ENCODE measurements at regions not wholly inside any gene's neighbourhood (a gene's known extent, or its start where the extent isn't known, plus 50 kb on each side); places are given as distances from the start of the nearest gene placed in this dataset.
"Not testable (repeated sequence)": the region's sequence is repeated elsewhere in the genome, so short reads cannot be mapped to it uniquely, and the experiment has no call there.

- not testable (repeated sequence) for DNase-seq
Observed at GRCh38 chr18:28421950-28422349, 245.0 kb upstream of the CDH2 start.

- no peak for DNase-seq
Observed at GRCh38 chr18:28412521-28412920, 235.6 kb upstream of the CDH2 start.

DNA sequence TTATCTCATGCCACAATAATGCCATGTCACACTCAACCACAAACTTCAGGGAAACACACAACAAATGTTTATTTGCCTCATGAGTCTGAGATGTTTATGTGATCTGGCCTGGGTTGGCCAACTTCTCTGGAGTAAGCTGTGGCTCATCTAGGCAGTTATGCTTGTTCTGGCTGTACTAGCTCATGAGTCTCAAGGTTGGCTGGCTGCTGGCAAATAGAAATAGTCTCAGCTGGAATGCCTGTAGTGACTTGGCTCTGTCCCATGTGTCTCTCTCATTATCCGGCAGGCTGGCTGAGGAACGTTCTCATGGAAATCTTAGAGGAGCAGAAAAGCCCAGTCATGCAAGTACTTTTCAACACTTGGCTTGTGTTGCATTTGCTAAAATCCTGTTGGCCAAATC lies 234.9 kb upstream of the CDH2 start:
- no peak for DNase-seq

- DNase-seq: no peak
Observed at GRCh38 chr18:28409811-28410210, 232.9 kb upstream of the CDH2 start.

DNA sequence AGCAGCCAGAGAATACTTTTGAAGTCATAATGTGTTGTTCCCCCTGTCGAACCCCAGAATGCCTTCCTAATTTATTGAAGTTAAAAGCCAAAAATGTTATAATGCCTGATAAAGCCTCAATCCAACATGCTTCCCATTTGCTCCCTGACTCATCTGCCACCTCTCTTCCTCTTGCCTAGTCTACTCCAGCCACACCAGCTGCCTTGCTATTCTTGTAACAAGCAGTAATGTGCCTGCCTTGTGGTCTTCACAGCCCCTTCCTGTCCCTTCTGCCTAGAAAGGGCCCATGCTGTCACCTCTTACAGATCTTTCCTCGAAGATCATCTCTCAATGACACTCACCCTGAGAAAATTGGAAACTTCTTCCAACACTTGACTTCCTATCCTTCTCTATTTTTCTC lies 231.6 kb upstream of the CDH2 start:
- no peak for DNase-seq

GRCh38 chr18:28407681-28408080 lies 230.8 kb upstream of the CDH2 start:
- no peak for DNase-seq

DNA sequence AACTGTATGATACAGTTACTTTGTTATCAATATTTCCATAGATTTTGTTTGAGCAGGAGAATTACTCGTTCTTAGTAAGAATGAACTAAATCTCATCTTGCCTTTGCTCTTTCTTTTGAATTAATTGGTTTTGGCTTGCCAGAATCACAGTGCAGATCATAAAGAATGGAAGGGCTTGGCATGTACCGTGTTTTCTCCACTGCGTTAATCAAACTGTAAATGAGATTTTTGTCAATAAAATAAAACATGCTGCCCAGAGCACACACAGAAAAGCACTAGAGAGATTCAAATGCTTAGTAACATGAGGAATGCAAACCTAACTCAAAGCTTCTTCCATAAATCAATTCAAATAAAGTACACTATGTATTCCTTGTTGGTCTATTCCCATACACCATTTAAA lies 229.6 kb upstream of the CDH2 start:
- no peak for DNase-seq

- DNase-seq: no peak
Observed at GRCh38 chr18:28404694-28405093, 227.8 kb upstream of the CDH2 start.

DNA sequence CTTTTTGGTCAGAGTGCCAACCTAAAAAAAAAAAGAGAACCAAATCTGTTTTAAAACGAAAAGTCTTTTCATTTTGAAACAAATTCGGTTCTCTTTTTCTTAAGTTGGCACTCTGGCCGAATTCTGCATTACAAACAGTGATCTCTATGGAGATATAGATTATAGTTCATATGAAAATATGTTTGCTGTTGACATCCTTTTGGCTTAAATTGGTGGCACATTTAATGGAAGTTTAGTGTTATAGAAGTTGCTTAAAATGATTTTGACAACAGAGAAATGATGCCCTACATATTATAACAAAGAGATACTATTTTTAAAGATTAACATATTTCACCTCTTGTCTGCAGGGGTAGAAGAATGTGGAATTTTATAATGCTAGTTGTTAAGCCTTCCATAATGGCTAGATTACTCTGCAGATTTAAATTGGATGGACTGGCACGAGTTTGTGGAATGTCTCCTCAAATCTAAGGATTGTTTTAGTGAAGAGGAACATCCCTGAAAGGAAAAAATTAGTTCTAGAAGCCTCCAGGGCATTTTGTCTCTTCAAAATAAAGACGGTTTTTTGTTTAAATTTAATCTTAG lies 222.9 kb upstream of the CDH2 start:
- no peak for DNase-seq

- no peak for DNase-seq
Observed at GRCh38 chr18:28398471-28398870, 221.5 kb upstream of the CDH2 start.

- DNase-seq: no peak
Observed at GRCh38 chr18:28390022-28390421, 213.1 kb upstream of the CDH2 start.

DNA sequence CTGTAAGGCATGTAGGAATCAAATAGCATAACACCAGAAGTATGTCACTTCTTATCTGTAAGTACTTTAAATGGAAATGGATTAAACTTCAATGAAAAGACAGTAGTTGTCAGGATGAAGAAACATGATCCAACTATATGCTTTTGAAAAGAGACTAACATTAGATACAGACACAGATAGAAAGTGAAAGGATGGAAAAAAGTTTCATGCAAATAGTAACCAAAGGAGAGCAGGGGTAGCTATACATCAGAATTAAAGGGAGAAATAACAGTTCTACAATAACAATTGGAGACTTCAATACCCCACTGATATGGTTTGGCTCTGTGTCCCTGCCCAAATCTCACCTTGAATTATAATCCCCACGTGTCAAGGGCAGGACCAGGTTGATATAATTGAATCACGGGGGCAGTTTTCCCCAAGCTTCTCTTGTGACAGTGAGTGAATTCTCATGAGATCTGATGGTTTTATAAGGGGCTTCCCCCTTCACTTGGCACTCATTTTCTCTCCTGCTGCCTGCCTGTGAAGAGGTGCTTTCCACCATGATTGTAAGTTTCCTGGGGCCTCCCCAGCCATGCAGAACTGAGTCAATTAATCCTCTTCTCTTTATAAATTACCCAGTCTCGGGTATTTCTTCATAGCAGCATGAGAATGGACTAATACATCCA lies 205.4 kb upstream of the CDH2 start:
- DNase-seq: no peak

DNA sequence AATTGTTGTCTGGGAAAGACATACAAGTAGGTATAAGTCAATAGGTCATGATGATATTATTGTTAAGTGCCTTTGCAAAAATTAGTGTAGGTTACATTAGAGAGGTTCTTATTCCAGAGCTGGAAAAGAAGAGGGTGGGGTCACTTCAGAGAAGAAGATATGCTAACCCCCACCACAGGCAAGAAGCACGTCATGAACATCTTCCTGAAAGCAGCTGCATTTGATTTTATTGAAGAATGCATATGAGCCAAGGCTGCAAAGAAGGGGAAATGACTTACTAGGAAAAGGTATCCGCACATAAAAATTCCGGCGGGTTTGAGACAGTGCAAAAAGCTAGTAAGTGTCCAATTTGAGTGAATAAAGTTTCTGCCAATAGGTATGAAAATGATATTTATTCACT lies 195.3 kb upstream of the CDH2 start:
- no peak for DNase-seq

- DNase-seq: no peak
Observed at GRCh38 chr18:28366676-28367075, 189.7 kb upstream of the CDH2 start.

- no peak for DNase-seq
Observed at GRCh38 chr18:28365411-28365831, 188.5 kb upstream of the CDH2 start.

DNA sequence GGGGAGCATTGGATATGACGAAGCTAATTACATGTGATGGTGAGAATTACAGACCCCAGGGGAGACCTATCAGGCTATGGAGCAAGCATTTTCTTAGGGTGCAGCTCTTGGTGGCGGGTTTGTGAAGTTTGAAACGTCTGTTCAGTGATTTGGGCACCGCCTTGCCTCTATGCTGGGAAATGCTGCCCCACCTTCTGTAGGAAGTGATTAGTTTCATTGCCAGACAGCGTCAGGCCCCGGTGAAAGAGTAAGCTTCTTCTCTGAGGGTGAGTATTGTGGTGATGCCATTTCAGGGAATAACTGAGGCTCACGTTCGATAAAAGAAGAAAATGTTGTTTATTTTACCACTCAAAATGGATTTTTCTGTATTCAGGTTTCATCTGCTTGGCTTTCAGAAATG lies 186.2 kb upstream of the CDH2 start:
- no peak for DNase-seq

DNA sequence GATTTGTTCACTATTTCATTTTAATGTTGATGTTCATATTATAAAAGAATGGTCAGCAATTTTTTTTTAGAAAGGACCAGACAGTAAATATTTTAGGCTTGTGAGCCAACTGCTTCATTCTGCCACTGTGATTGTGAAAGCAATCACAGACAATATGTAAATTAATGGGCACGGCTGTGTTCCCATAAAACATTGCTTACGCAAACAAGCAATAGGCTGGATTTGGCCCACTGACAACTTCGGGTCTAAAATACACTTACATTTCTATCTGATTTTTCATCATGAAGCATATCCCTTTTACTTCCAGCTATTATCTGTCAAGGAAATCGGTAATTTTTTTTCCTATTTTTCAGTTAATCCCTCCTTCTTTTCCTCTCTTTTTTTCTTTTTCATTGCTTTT lies 182.2 kb upstream of the CDH2 start:
- DNase-seq: peak in 1 of 2 experiments; percentile 27

GRCh38 chr18:28357766-28358401 lies 181.0 kb upstream of the CDH2 start:
- DNase-seq: peak; percentile 24 to 54

- no peak for DNase-seq
Observed at GRCh38 chr18:28350821-28351220, 173.9 kb upstream of the CDH2 start.

DNA sequence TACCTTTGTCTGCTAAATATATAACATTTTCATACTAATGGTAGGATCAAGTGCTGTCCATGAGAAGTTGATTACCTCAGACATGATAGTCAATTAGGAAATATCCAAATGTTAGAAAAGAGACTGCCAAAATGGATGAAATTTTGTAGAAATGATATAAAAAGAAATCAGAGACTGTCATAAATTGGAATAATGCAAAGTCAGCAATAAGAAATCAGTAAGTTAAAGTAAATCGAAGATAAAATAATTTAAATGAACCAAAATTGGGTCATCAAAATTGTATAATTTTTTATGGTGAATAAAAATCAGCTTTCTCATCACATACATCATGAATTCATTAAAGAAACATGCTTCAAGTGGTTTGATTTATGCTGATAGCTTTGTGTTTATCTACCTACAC lies 165.3 kb upstream of the CDH2 start:
- DNase-seq: no peak

DNA sequence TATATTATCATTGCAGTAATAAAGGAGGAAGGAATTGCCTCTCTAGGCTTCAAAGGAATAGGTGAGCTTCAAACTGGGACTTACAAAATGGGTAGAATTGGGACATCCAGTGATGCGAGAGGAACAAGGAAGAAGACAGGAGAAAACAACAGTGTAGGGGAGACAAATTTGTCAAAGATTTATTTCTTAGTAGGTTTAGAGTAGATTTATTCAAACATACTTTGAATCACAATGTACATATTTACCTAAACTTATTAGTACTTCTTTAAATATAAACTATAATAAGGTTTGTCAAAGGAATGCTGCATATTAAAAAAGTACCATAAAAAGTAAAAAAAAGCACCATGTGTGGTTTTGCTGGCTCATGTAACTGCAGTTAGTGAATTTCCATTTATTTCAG lies 161.4 kb upstream of the CDH2 start:
- DNase-seq: no peak

DNA sequence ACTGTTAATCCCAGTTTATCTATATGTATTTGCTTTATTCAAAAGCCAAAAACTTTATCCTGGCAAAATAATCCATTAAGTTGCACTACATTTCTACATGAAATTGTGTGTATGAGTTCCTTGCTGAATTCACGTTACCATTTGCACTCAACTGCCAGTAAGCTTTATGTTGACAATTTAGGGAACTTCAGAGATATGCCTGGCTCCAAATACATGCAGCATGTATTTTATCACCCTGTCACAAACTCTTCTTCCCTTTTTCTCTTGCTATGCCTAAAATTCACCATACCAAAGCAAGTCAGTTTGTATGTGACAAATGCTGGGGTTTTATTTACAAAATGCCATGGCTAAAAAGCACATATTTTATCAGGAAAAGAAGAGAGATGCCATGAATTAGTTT lies 157.6 kb upstream of the CDH2 start:
- DNase-seq: no peak

GRCh38 chr18:28332071-28332470 lies 155.1 kb upstream of the CDH2 start:
- no peak for DNase-seq

GRCh38 chr18:28331551-28331950 lies 154.6 kb upstream of the CDH2 start:
- DNase-seq: no peak

DNA sequence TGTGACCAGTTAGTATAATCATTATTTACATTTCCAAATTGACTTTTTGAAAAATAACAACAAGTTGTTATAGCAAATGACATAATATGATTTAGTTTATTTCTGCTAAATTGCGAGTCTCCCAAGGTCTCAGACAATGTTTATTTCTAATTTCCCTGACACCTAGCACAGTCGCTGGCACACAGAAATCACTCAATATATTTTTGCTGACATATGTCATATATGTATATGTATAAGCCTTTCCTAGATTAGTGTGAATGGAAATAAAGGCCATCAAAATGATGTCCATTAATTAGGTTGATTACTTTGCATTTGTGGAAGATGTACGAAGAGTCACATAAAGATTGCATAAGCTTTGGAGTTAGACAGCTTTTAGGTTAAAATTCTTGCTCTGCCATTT lies 136.7 kb upstream of the CDH2 start:
- DNase-seq: no peak
